A549 (cell line): ENCODE measurements at regions not wholly inside any gene's neighbourhood (a gene's known extent, or its start where the extent isn't known, plus 50 kb on each side); places are given as distances from the start of the nearest gene placed in this dataset.
A peak's percentile ranks its signal among the peaks of the same experiment; 100 is the strongest.

Source experiments
- ATAC-seq, 2 experiments: fragments of 200-7000 bp in 1 of 2; fragments of >200 bp in 1 of 2; cut with Nextera tagmentation in 1 of 2; cut with Tn5 transposase in 1 of 2; 3 replicates each; pipeline versions ENCODE4 v1.8.0 to v1.9.1; 2018 to 2020; ENCODE audit warnings: mild to moderate bottlenecking in 1 of 2, moderate library complexity in 1 of 2
- CTCF ChIA-PET: fragments of 300-600 bp; sonication (Branson Sonifier 250); formaldehyde crosslinking; extraction: SDS; loops from one replicate; lab custom pipeline; 2021; ENCODE audit warnings: antibody characterized with exemption, inconsistent platforms; lab: Yijun Ruan, JAX
- POLR2A ChIA-PET: fragments of 350-600 bp; formaldehyde crosslinking; extraction: SDS; loops from one replicate; lab custom pipeline; 2021; ENCODE audit warnings: antibody characterized with exemption, inconsistent platforms; lab: Yijun Ruan, JAX
- DNase-seq, 2 experiments: peaks; one replicate each; pipeline versions ENCODE4 v3.0.0 to v3.0.0-alpha.2; 2011 to 2016; ENCODE audit warnings: low read depth in 1 of 2, low spot score in 1 of 2
- FAIRE-seq: peaks from 2 replicates; lab custom pipeline; 2011; peaks lifted over from hg19 to GRCh38; lab: Jason Lieb, UNC
- H3K27ac ChIP-seq, 2 experiments: fragments of >200 bp; sonication (Bioruptor Twin); formaldehyde crosslinking; 3 replicates each; pipeline ENCODE4 v1.5.1; 2016 to 2017
- H3K4me1 ChIP-seq: fragments of >200 bp; sonication (Bioruptor Twin); formaldehyde crosslinking; 3 replicates; pipeline ENCODE4 v1.6.1; 2016
- H3K4me2 ChIP-seq: fragments of >200 bp; sonication (Bioruptor Twin); formaldehyde crosslinking; 3 replicates; pipeline ENCODE4 v1.6.1; 2016
- H3K4me3 ChIP-seq: fragments of >200 bp; sonication (Bioruptor Twin); formaldehyde crosslinking; 3 replicates; pipeline ENCODE4 v1.5.1; 2016
- H3K9me3 ChIP-seq: fragments of >200 bp; sonication (Bioruptor Twin); formaldehyde crosslinking; 3 replicates; pipeline ENCODE4 v1.6.1; 2016
- CBX2 ChIP-seq: fragments of 200-600 bp; sonication (generic); IDR thresholded peaks from 2 replicates; pipeline ENCODE4 v1.6.1; 2016; ENCODE audit warnings: low read depth, mild to moderate bottlenecking, borderline replicate concordance
- CBX8 ChIP-seq: fragments of 200-600 bp; sonication (generic); IDR thresholded peaks from 2 replicates; pipeline ENCODE4 v1.6.1; 2016
- CTCF ChIP-seq: fragments of >200 bp; sonication (Bioruptor Twin); formaldehyde crosslinking; IDR thresholded peaks from 3 replicates; pipeline ENCODE4 v1.5.1; 2016
- EHF ChIP-seq: fragments of 250-450 bp; sonication (Bioruptor Pico); IDR thresholded peaks from 2 replicates; pipeline ENCODE4 v1.5.0; 2020; ENCODE audit warnings: mild to moderate bottlenecking
- EP300 ChIP-seq, 2 experiments: fragments of >200 bp; sonication (Bioruptor Twin); formaldehyde crosslinking; IDR thresholded peaks; 2 replicates in 1 of 2; 3 replicates in 1 of 2; pipeline ENCODE4 v1.6.1; 2016 to 2017
- FOSL2 ChIP-seq, 2 experiments: fragments of 450-650 bp in 1 of 2; fragments of >200 bp in 1 of 2; sonication (Bioruptor Twin) in 1 of 2; formaldehyde crosslinking; IDR thresholded peaks; 2 replicates each; pipeline versions ENCODE4 v1.5.0 to v1.6.1; 2016 to 2020; ENCODE audit warnings: mild to moderate bottlenecking in 1 of 2, moderate library complexity in 1 of 2
- GATA3 ChIP-seq: IDR thresholded peaks from 2 replicates; pipeline ENCODE4 v1.6.1; 2012; ENCODE audit warnings: borderline replicate concordance
- HDAC2 ChIP-seq: fragments of 200-600 bp; sonication (generic); IDR thresholded peaks from 2 replicates; pipeline ENCODE4 v1.6.1; 2016
- HES2 ChIP-seq: fragments of >200 bp; sonication (Bioruptor Twin); formaldehyde crosslinking; IDR thresholded peaks from 2 replicates; pipeline ENCODE4 v1.6.1; 2016
- HMGXB4 ChIP-seq: fragments of 250-450 bp; sonication (Bioruptor Pico); IDR thresholded peaks from 2 replicates; pipeline ENCODE4 v1.5.0; 2021; ENCODE audit warnings: mild to moderate bottlenecking, moderate library complexity, borderline replicate concordance
- HOXB5 ChIP-seq: fragments of 250-450 bp; sonication (Bioruptor Pico); IDR thresholded peaks from 2 replicates; pipeline ENCODE4 v1.5.0; 2020; ENCODE audit warnings: mild to moderate bottlenecking, moderate library complexity
- JUN ChIP-seq, 2 experiments: fragments of >200 bp; sonication (Bioruptor Twin); formaldehyde crosslinking; IDR thresholded peaks; 2 replicates in 1 of 2; 3 replicates in 1 of 2; pipeline ENCODE4 v1.6.1; 2016 to 2017
- JUNB ChIP-seq: fragments of >200 bp; sonication (Bioruptor Twin); formaldehyde crosslinking; IDR thresholded peaks from 2 replicates; pipeline ENCODE4 v1.6.1; 2016
- KDM5A ChIP-seq: fragments of 200-600 bp; sonication (generic); IDR thresholded peaks from 2 replicates; pipeline ENCODE4 v1.6.1; 2016; ENCODE audit warnings: antibody characterized with exemption, mild to moderate bottlenecking
- MAFK ChIP-seq: fragments of 450-650 bp; IDR thresholded peaks from 2 replicates; pipeline ENCODE4 v1.6.1; 2014; ENCODE audit not compliant: partially characterized antibody
- MAZ ChIP-seq: fragments of 150-350 bp; IDR thresholded peaks from 2 replicates; pipeline ENCODE4 v1.6.1; 2014; ENCODE audit warnings: antibody characterized with exemption, low read depth, low read length, borderline replicate concordance
- MYC ChIP-seq: IDR thresholded peaks from 2 replicates; pipeline ENCODE4 v1.6.1; 2012; ENCODE audit warnings: mild to moderate bottlenecking, inconsistent platforms, low read length, improper control_type of control experiment, borderline replicate concordance
- NFE2L2 ChIP-seq: fragments of 150-350 bp; conservative IDR thresholded peaks from 2 replicates; pipeline ENCODE4 v1.6.1; 2014; ENCODE audit warnings: low read length
- NR3C1 ChIP-seq: fragments of >200 bp; sonication (Bioruptor Twin); formaldehyde crosslinking; IDR thresholded peaks from 3 replicates; pipeline ENCODE4 v1.6.1; 2017
- POLR2A ChIP-seq: IDR thresholded peaks from 2 replicates; pipeline ENCODE4 v1.6.1; 2012; ENCODE audit warnings: mild to moderate bottlenecking, low read length
- RAD21 ChIP-seq, 2 experiments: fragments of >200 bp in 1 of 2; sonication (Bioruptor Twin) in 1 of 2; formaldehyde crosslinking in 1 of 2; IDR thresholded peaks in 1 of 2; conservative IDR thresholded peaks in 1 of 2; 2 replicates in 1 of 2; 3 replicates in 1 of 2; pipeline ENCODE4 v1.6.1; 2012 to 2018; ENCODE audit warnings: inconsistent platforms in 1 of 2
- RARB ChIP-seq: fragments of 250-450 bp; sonication (Bioruptor Pico); IDR thresholded peaks from 2 replicates; pipeline ENCODE4 v1.8.0; 2021; ENCODE audit warnings: mild to moderate bottlenecking, moderate library complexity
- RNF2 ChIP-seq: fragments of 200-600 bp; sonication (generic); IDR thresholded peaks from 2 replicates; pipeline ENCODE4 v1.6.1; 2016; ENCODE audit warnings: low read depth, mild to moderate bottlenecking, antibody characterized with exemption, moderate library complexity, borderline replicate concordance
- SREBF2 ChIP-seq: fragments of 450-650 bp; IDR thresholded peaks from 2 replicates; pipeline ENCODE4 v1.6.1; 2014; ENCODE audit warnings: mild to moderate bottlenecking, moderate library complexity
- USF2 ChIP-seq: fragments of 450-650 bp; IDR thresholded peaks from 2 replicates; pipeline ENCODE4 v1.6.1; 2014; ENCODE audit warnings: antibody characterized with exemption
- ZFP36 ChIP-seq: fragments of 450-650 bp; IDR thresholded peaks from 2 replicates; pipeline ENCODE4 v1.6.1; 2014; ENCODE audit warnings: borderline replicate concordance; ENCODE audit not compliant: partially characterized antibody
- ZNF302 ChIP-seq: fragments of 250-450 bp; sonication (Bioruptor Pico); IDR thresholded peaks from 2 replicates; pipeline ENCODE4 v1.9.0; 2021; ENCODE audit warnings: inconsistent platforms, mild to moderate bottlenecking, moderate library complexity
- WGBS: methylation state at CpG from one replicate; pipeline ENCODE4 v1.1.6; 2017; ENCODE audit errors: missing lambda C conversion rate; 5-methylcytosine and 5-hydroxymethylcytosine counted together
- TF ChIP-seq, protein P1 (sequence below): fragments of >200 bp; sonication (Bioruptor Twin); formaldehyde crosslinking; IDR thresholded peaks from 3 replicates; pipeline ENCODE4 v1.6.1; 2016

DNA sequence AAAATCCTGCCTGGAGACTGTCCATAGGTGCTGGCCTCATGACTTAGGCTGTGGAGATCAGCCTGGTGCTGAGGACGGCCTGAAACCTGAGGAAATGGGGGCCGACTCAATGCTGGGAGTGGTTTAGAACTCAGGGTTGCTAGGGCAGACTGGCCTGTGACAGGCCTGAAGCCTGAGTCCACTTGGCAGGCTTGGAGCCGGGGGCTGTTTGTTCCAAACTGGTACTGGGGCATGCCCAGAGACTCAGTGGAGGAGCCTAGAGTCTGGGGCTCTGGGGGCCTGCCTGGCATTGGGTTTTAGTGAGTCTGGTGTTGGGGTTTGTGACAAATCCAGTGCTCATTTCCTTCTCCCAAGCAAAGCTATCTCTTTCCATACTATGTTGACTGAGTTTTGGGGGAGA is 489.7 kb upstream of the CNKSR2 start:
- 62% methylated on average over 2 of the region's 3 CpGs for WGBS
- Histone ChIP-seq H3K4me2 (no peak overlapping the region), H3K9me3 (0 out of 3 replicates have a peak, but pooled peaks cover 3% of the 10 kb centered on the region), H3K4me1 (no peaks in the 10 kb centered on the region), H3K4me3 (no peak overlapping the region), H3K27ac (no peak overlapping the region)
- no peak for TF ChIP-seq RNF2
- ChIA-PET POLR2A (no interaction called here), CTCF (no interaction called here)
- FAIRE-seq: no peak
- no peak for DNase-seq
- ATAC-seq: no peak

GRCh38 chrX:20863649-20864048 is 510.6 kb upstream of the CNKSR2 start:
- no peaks in the 10 kb centered on the region for H3K4me1 ChIP-seq
- no peak for DNase-seq
- no peak for FAIRE-seq
- peaks cover 10% of the 10 kb centered on the region; the same call in 1 of the 3 replicates for H3K9me3 ChIP-seq
- H3K4me3 ChIP-seq: no peak overlapping the region
- ATAC-seq: no peak
- H3K27ac ChIP-seq: no peak overlapping the region
- H3K4me2 ChIP-seq: no peak overlapping the region
- ChIA-PET POLR2A (no interaction called here), CTCF (no interaction called here)
- TF ChIP-seq EP300 (IDR thresholded peaks at IDR 0.05) (no peak), CBX8 (no peak), MAFK (no peak), HDAC2 (no peak), NFE2L2 (no peak), SREBF2 (no peak), KDM5A (no peak), JUN (IDR thresholded peaks at IDR 0.05) (no peak), RARB (CRISPR knock-in tag) (no peak), RNF2 (no peak), FOSL2 (IDR thresholded peaks at IDR 0.05) (no peak), FOSL2 (CRISPR knock-in tag; IDR thresholded peaks at IDR 0.05) (no peak), HMGXB4 (CRISPR knock-in tag) (no peak), ZNF302 (CRISPR knock-in tag) (no peak)

DNA sequence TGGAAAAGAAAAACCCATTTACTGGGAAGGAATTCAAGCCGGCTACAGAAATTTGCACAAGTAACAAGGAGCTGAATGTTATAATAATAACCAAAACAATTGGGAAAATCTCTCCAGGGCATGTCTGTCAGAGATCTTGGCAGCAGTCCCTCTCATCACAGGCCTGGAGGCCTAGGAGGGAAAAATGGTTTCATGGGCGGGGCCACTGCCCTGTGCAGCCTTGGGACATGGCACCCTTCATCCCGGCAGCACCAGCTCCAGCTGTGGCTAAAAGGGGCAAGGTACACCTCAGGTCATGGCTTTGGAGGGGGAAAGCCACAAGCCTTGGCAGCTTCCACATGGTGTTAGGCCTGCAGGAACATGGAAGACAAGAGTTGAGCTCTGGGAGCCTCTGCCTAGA is 513.1 kb upstream of the CNKSR2 start:
- ATAC-seq (no peak), DNase-seq (no peak), FAIRE-seq (no peak)
- 56% methylated on average over 2 of the region's 3 CpGs for WGBS
- TF ChIP-seq JUNB: no peak
- no peak for TF ChIP-seq EP300 (IDR thresholded peaks at IDR 0.05)
- TF ChIP-seq ZFP36: peak; percentile 85
- no peaks in the 10 kb centered on the region for H3K4me1 ChIP-seq
- ChIA-PET CTCF (interaction anchor here (0.6 kb wide), 1 partner anchor 114 kb away, joined by 3 read pairs; no protein-coding TSS in a partner anchor), POLR2A (no interaction called here)
- no peak overlapping the region for H3K4me2 ChIP-seq
- peaks cover 10% of the 10 kb centered on the region; the same call in 1 of the 3 replicates for H3K9me3 ChIP-seq
- H3K27ac ChIP-seq: no peak overlapping the region
- H3K4me3 ChIP-seq: no peak overlapping the region

GRCh38 chrX:20857746-20858145 is 516.5 kb upstream of the CNKSR2 start:
- Histone ChIP-seq H3K9me3 (peaks cover 10% of the 10 kb centered on the region; the same call in 1 of the 3 replicates), H3K4me1 (no peaks in the 10 kb centered on the region), H3K4me3 (no peak overlapping the region), H3K27ac (no peak overlapping the region), H3K4me2 (no peak overlapping the region)
- 27% methylated on average over 3 of the region's 3 CpGs for WGBS
- peak in 1 of 2 experiments; percentile 4 for DNase-seq
- no peak for TF ChIP-seq GATA3
- TF ChIP-seq EHF: no peak
- TF ChIP-seq POLR2A: no peak
- no peak for TF ChIP-seq HES2
- TF ChIP-seq NFE2L2: no peak
- no peak for TF ChIP-seq CBX2
- TF ChIP-seq RAD21 (conservative IDR thresholded peaks at IDR 0.05 in 1 of 2, IDR thresholded peaks at IDR 0.05 in 1 of 2): no peak
- no peak for TF ChIP-seq USF2
- TF ChIP-seq HOXB5 (CRISPR knock-in tag): no peak
- TF ChIP-seq MAZ: no peak
- no peak for TF ChIP-seq EP300 (IDR thresholded peaks at IDR 0.05)
- no peak for TF ChIP-seq CTCF
- TF ChIP-seq NR3C1: no peak
- TF ChIP-seq MYC: no peak
- TF ChIP-seq JUN (IDR thresholded peaks at IDR 0.05): no peak
- TF ChIP-seq, protein P1, sequence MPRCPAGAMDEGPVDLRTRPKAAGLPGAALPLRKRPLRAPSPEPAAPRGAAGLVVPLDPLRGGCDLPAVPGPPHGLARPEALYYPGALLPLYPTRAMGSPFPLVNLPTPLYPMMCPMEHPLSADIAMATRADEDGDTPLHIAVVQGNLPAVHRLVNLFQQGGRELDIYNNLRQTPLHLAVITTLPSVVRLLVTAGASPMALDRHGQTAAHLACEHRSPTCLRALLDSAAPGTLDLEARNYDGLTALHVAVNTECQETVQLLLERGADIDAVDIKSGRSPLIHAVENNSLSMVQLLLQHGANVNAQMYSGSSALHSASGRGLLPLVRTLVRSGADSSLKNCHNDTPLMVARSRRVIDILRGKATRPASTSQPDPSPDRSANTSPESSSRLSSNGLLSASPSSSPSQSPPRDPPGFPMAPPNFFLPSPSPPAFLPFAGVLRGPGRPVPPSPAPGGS: no peak
- no peak for FAIRE-seq
- CTCF ChIA-PET: no interaction called here
- ATAC-seq: no peak
- POLR2A ChIA-PET: no interaction called here
